Tibial nerve (tissue), 4 donors: ENCODE measurements at regions not wholly inside any gene's neighbourhood (a gene's known extent, or its start where the extent isn't known, plus 50 kb on each side); places are given as distances from the start of the nearest gene placed in this dataset.

Source experiments
- DNase-seq, 2 donors: peaks; one replicate each; pipeline ENCODE4 v3.0.0-alpha.2; 2019; ENCODE audit warnings: low spot score in 2 of 2
- H3K27ac ChIP-seq, 4 donors: fragments of 200-600 bp; sonication (generic) in 3 of 4; one replicate each; pipeline ENCODE4 v1.5.1; 2017 to 2019; ENCODE audit warnings: mild to moderate bottlenecking in 1 of 4
- H3K27me3 ChIP-seq, 2 donors: fragments of 200-600 bp; sonication (generic) in 1 of 2; one replicate each; pipeline versions ENCODE4 v1.5.1 to v1.6.0; 2017 to 2019
- H3K36me3 ChIP-seq, 3 donors: fragments of 200-600 bp; sonication (generic); one replicate each; pipeline ENCODE4 v1.5.1; 2018 to 2019
- H3K4me1 ChIP-seq, 4 donors: fragments of 200-600 bp; sonication (generic) in 3 of 4; one replicate each; pipeline ENCODE4 v1.5.1; 2017 to 2019
- H3K4me3 ChIP-seq, 4 donors: fragments of 200-600 bp; sonication (generic) in 3 of 4; one replicate each; pipeline ENCODE4 v1.5.1; 2017 to 2019; ENCODE audit warnings: mild to moderate bottlenecking in 1 of 4, moderate library complexity in 1 of 4
- H3K9me3 ChIP-seq, 4 donors: fragments of 200-600 bp; sonication (generic) in 3 of 4; one replicate each; pipeline ENCODE4 v1.5.1; 2017 to 2019
- CTCF ChIP-seq, 5 experiments: fragments of 200-600 bp in 3 of 5; fragments of 450-650 bp in 2 of 5; sonication (generic) in 3 of 5; IDR thresholded peaks; one replicate each; pipeline ENCODE4 v1.5.1; 2016 to 2019; ENCODE audit warnings: antibody characterized with exemption in 5 of 5, mild to moderate bottlenecking in 3 of 5, moderate library complexity in 2 of 5
- EP300 ChIP-seq, 2 donors: sonication (generic); formaldehyde crosslinking; IDR thresholded peaks; one replicate each; pipeline ENCODE4 v1.6.1; 2017; ENCODE audit warnings: antibody characterized with exemption in 2 of 2, mild to moderate bottlenecking in 1 of 2
- POLR2A ChIP-seq, 2 donors: fragments of 450-650 bp; IDR thresholded peaks; one replicate each; pipeline ENCODE4 v1.6.1; 2017; ENCODE audit warnings: antibody characterized with exemption in 2 of 2, mild to moderate bottlenecking in 2 of 2, moderate library complexity in 2 of 2
- WGBS, 2 donors: methylation state at CpG; one replicate each; pipeline ENCODE4 v1.1.5; 2018; 5-methylcytosine and 5-hydroxymethylcytosine counted together

GRCh38 chr7:121456785-121457359 lies 60.8 kb upstream of the FAM3C start:
- WGBS, 2 donors = 89% methylated on average over 3 of the region's 3 CpGs
- TF ChIP-seq EP300 (IDR thresholded peaks at IDR 0.05) (no peak), POLR2A (IDR thresholded peaks at IDR 0.05) (no peak), CTCF (IDR thresholded peaks at IDR 0.05) (no peak)
- H3K27me3 ChIP-seq = no peaks in the 10 kb centered on the region
- DNase-seq = no peak
- no peaks in the 10 kb centered on the region for H3K36me3 ChIP-seq
- no peak overlapping the region for H3K4me3 ChIP-seq
- no peaks in the 10 kb centered on the region for H3K9me3 ChIP-seq
- H3K4me1 ChIP-seq = no peaks in the 10 kb centered on the region
- H3K27ac ChIP-seq = no peak overlapping the region

DNA sequence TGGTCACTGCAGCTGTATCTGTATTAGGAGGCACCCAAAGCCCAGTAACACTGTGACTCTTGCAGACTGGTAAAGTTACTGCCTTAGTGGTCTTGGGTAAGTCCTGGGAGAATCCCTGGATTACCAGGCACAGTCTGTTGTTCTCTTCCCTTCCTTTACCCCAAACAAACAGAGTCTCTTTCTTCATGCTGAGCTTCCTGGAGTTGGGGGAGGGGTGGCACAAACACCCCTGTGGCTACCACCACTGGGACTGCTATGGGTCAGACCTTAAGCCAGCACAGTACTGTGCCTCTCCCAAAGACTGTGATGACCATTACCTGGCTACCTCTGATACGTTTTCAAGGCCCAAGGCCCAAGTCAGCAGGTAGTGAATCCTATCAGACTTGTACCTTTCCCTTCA lies 59.9 kb upstream of the FAM3C start:
- no peaks in the 10 kb centered on the region for H3K36me3 ChIP-seq
- no peak for DNase-seq
- H3K4me3 ChIP-seq = no peak overlapping the region
- TF ChIP-seq CTCF (IDR thresholded peaks at IDR 0.05) (no peak), POLR2A (IDR thresholded peaks at IDR 0.05) (no peak), EP300 (IDR thresholded peaks at IDR 0.05) (no peak)
- no peaks in the 10 kb centered on the region for H3K9me3 ChIP-seq
- H3K27me3 ChIP-seq = no peaks in the 10 kb centered on the region
- H3K27ac ChIP-seq = no peak overlapping the region
- 83 to 94% methylated on average over 1 of the region's 1 CpG for WGBS, 2 donors
- no peaks in the 10 kb centered on the region for H3K4me1 ChIP-seq

- DNase-seq = no peak
- Histone ChIP-seq H3K9me3 (no peaks in the 10 kb centered on the region), H3K27ac (no peak overlapping the region), H3K36me3 (no peaks in the 10 kb centered on the region), H3K4me3 (no peak overlapping the region), H3K27me3 (no peaks in the 10 kb centered on the region), H3K4me1 (peaks cover 0 to 8% (median 4%) of the 10 kb centered on the region in 4 donors)
- TF ChIP-seq POLR2A (IDR thresholded peaks at IDR 0.05) = no peak
- TF ChIP-seq CTCF (IDR thresholded peaks at IDR 0.05) = no peak
- no peak for TF ChIP-seq EP300 (IDR thresholded peaks at IDR 0.05)
These were observed 56.3 kb upstream of the FAM3C start for GRCh38 chr7:121452389-121452788.

DNA sequence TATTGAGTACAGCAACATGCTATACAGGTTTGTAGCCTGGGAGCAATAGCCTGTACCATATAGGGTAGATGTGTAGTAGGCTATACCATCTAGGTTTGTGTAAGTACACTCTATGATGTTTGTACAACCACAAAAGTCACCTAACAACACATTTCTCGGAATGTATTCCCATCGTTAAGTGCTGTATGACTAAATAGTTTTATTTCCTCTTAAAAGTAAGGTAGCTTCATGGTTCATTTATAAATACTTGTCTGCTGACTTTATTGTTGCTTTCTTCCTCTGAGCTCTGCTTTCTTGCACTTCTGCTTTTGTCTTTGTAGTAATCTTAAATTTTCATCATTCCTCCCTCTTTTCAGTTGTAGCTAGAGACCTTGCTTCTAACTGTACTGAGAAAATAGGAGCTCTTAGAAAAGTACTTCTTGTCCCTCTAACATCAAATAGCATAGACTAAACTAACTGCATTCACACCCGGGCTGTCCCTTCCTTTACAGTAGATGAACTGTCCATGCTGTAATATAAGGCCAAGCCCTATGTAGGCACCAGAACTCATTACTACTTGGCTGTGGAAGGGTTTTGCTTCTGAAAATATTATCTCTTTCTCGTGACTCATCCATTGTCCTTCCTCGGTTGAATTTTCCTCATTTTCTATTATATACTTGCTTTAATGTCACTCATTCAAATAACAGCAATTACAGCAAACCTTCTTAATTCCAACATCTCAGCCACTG lies 55.4 kb upstream of the FAM3C start:
- H3K36me3 ChIP-seq = no peaks in the 10 kb centered on the region
- 79 to 81% methylated on average over 5 of the region's 5 CpGs for WGBS, 2 donors
- H3K4me1 ChIP-seq = peaks cover 0 to 17% (median 8%) of the 10 kb centered on the region in 4 donors
- no peak overlapping the region for H3K27ac ChIP-seq
- no peak for DNase-seq
- TF ChIP-seq EP300 (IDR thresholded peaks at IDR 0.05) (no peak), POLR2A (IDR thresholded peaks at IDR 0.05) (no peak), CTCF (IDR thresholded peaks at IDR 0.05) (no peak)
- no peaks in the 10 kb centered on the region for H3K9me3 ChIP-seq
- no peak overlapping the region for H3K4me3 ChIP-seq
- no peaks in the 10 kb centered on the region for H3K27me3 ChIP-seq

GRCh38 chr7:121450631-121451198 lies 54.6 kb upstream of the FAM3C start:
- Histone ChIP-seq H3K4me1 (peaks cover 0 to 20% (median 9%) of the 10 kb centered on the region in 4 donors), H3K4me3 (no peak overlapping the region), H3K27ac (no peak overlapping the region), H3K9me3 (no peaks in the 10 kb centered on the region), H3K27me3 (no peaks in the 10 kb centered on the region), H3K36me3 (no peaks in the 10 kb centered on the region)
- TF ChIP-seq POLR2A (IDR thresholded peaks at IDR 0.05) (no peak), CTCF (IDR thresholded peaks at IDR 0.05) (no peak), EP300 (IDR thresholded peaks at IDR 0.05) (no peak)
- no peak for DNase-seq
- 86 to 88% methylated on average over 2 of the region's 2 CpGs for WGBS, 2 donors
